Testis (tissue), 2 donors: ENCODE measurements at regions not wholly inside any gene's neighbourhood (a gene's known extent, or its start where the extent isn't known, plus 50 kb on each side); places are given as distances from the start of the nearest gene placed in this dataset.
"Not testable (repeated sequence)": the region's sequence is repeated elsewhere in the genome, so short reads cannot be mapped to it uniquely, and the experiment has no call there.

Experiments
- DNase-seq: peaks from one replicate; pipeline ENCODE4 v3.0.0-alpha.2; 2019
- H3K27ac ChIP-seq, 2 donors: fragments of 200-600 bp; sonication (generic); one replicate each; pipeline ENCODE4 v1.5.1; 2019
- H3K27me3 ChIP-seq: fragments of 200-600 bp; sonication (generic); one replicate; pipeline ENCODE4 v1.5.1; 2019
- H3K36me3 ChIP-seq: fragments of 200-600 bp; sonication (generic); one replicate; pipeline ENCODE4 v1.5.1; 2017; ENCODE audit warnings: low read depth; ENCODE audit errors: missing control alignments
- H3K4me1 ChIP-seq: fragments of 200-600 bp; sonication (generic); one replicate; pipeline ENCODE4 v1.5.1; 2019
- H3K4me3 ChIP-seq, 2 donors: fragments of 200-600 bp; sonication (generic); one replicate each; pipeline ENCODE4 v1.5.1; 2017 to 2019
- H3K9me3 ChIP-seq: fragments of 200-600 bp; sonication (generic); one replicate; pipeline ENCODE4 v1.5.1; 2017
- CTCF ChIP-seq, 3 experiments: fragments of 450-650 bp in 2 of 3; fragments of 200-600 bp in 1 of 3; sonication (generic) in 1 of 3; IDR thresholded peaks; one replicate each; pipeline ENCODE4 v1.5.1; 2016 to 2019; ENCODE audit warnings: antibody characterized with exemption in 3 of 3, mild to moderate bottlenecking in 2 of 3, moderate library complexity in 1 of 3
- POLR2A ChIP-seq: fragments of 450-650 bp; IDR thresholded peaks from one replicate; pipeline ENCODE4 v1.6.1; 2017; ENCODE audit warnings: antibody characterized with exemption, mild to moderate bottlenecking, moderate library complexity
- WGBS, 2 donors: methylation state at CpG; one replicate each; pipeline ENCODE4 v1.1.5; 2018; 5-methylcytosine and 5-hydroxymethylcytosine counted together
- intact Hi-C: fragments of 100-400 bp; cut with DNase I; formaldehyde crosslinking; loops from one replicate; pipeline ENCODE4 v1.15.1; 2023; ENCODE audit warnings: low total_unique reads

- Histone ChIP-seq H3K27ac (peak overlapping the region; percentile 31 to 83), H3K9me3 (no peaks in the 10 kb centered on the region), H3K27me3 (no peaks in the 10 kb centered on the region), H3K36me3 (no peaks in the 10 kb centered on the region), H3K4me3 (no peak overlapping the region), H3K4me1 (peaks cover 15% of the 10 kb centered on the region)
- intact Hi-C loops = no loop called here
- DNase-seq = no peak
- TF ChIP-seq CTCF (IDR thresholded peaks at IDR 0.05) (no peak), POLR2A (no peak)
- 9 to 17% methylated on average over 7 of the region's 7 CpGs for WGBS, 2 donors
These were observed 204.2 kb downstream of the BCAS1 start for GRCh38 chr20:53865901-53866793.

DNA sequence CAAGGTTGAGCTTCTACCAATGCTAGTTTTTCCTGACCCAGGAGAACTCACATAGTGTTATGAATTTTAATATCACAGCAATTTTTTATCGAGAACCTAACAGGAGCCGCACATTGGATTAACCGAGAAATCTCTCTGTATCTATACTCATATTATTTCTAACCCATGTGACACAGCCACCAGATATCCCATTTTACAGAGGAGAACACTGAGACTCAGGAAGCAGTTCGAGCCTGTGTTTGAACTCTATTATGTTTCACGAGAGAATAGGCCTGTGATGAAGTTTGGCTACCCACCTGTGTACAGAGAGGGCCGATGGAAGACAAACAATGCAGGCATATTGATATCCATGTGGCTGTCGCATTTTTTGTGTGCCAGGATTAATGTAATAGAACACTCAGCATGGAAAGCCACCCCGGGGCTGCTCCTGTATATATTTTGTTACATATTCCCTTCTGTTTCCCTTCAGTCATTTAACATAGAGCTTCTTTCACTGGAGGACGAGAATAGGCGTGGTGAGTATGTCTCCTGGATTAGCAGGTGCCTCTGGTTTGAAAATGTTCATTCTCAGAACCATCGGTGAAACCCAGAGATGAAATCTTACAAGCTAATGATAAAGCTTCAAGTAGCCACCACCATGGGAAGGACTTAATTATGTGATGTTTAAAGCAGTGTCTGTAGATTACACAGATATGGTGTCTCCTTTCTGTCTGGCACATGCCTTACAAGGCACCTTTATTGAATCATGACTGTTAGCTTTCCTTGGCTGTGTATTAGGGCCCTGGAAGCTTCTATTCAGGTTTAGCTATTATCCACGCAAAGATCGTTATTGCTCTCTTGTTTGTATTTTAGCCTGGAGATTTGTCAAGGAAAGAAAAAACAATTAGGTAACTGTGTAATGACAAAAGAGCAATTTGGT, 205.4 kb downstream of the BCAS1 start:
- H3K4me3 ChIP-seq, DNase-seq, H3K27me3 ChIP-seq, H3K36me3 ChIP-seq, intact Hi-C loops, H3K9me3 ChIP-seq: not testable (repeated sequence)
- Histone ChIP-seq H3K4me1 (peaks cover 15% of the 10 kb centered on the region), H3K27ac (peak overlapping the region in 1 of 2 donors; percentile 83)
- WGBS, 2 donors = 50 to 64% methylated on average over 13 of the region's 13 CpGs

GRCh38 chr20:53863923-53864641, 206.3 kb downstream of the BCAS1 start:
- DNase-seq, intact Hi-C loops, H3K9me3 ChIP-seq, H3K36me3 ChIP-seq, H3K4me3 ChIP-seq, H3K27ac ChIP-seq, H3K27me3 ChIP-seq: not testable (repeated sequence)
- WGBS, 2 donors = 32 to 38% methylated on average over 10 of the region's 10 CpGs
- peaks cover 15% of the 10 kb centered on the region for H3K4me1 ChIP-seq

DNA sequence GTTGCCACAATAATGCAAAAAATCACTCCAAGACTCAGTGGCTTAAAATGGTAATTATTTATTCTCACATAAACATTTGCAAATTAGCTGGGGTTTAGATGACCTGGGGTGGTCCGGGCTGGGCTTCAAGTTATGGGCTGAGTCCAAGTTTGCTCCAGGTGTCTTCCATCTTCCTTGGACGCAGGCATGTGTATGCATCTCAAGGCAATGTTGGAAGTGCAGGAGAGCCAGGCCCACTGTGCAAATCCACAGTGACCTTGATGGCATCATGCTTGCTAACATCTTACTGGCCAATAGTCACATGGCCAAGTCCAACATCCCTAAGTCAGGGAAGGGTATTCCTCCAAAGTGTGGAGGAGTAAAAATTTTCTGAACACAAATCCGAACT, 206.9 kb downstream of the BCAS1 start:
- DNase-seq, H3K36me3 ChIP-seq, H3K27ac ChIP-seq, H3K4me3 ChIP-seq, intact Hi-C loops, H3K9me3 ChIP-seq, H3K27me3 ChIP-seq: not testable (repeated sequence)
- peaks cover 15% of the 10 kb centered on the region for H3K4me1 ChIP-seq
- WGBS, 2 donors = 45 to 51% methylated on average over 3 of the region's 3 CpGs

DNA sequence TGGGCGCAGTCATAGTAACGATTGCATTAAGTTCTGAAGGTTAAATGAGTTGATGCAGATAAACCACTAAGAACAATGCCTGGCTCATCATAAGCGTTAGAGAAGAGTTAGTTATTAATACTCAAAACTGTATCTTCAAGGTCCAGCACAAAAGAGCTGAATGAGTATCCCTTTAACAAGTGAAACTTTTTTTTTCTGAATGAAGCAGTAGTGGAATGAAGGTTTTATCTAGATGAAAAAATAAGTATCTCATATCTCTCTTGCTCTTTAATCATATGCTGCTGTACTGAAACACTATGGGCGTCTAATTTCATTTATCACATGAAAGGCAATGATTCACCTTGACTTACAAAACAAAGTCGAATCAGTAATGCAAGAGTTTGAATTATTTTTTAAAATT, 207.4 kb downstream of the BCAS1 start:
- H3K27ac ChIP-seq, H3K4me3 ChIP-seq, intact Hi-C loops, H3K36me3 ChIP-seq, DNase-seq, H3K9me3 ChIP-seq, H3K27me3 ChIP-seq: not testable (repeated sequence)
- WGBS, 2 donors = 76 to 87% methylated on average over 5 of the region's 5 CpGs
- peaks cover 18% of the 10 kb centered on the region for H3K4me1 ChIP-seq

- H3K9me3 ChIP-seq, H3K4me3 ChIP-seq, H3K36me3 ChIP-seq, H3K27me3 ChIP-seq, DNase-seq, intact Hi-C loops, H3K27ac ChIP-seq: not testable (repeated sequence)
- H3K4me1 ChIP-seq = peaks cover 23% of the 10 kb centered on the region
- 93 to 100% methylated on average over 4 of the region's 4 CpGs for WGBS, 2 donors
These were observed 207.9 kb downstream of the BCAS1 start for GRCh38 chr20:53862490-53862889.

DNA sequence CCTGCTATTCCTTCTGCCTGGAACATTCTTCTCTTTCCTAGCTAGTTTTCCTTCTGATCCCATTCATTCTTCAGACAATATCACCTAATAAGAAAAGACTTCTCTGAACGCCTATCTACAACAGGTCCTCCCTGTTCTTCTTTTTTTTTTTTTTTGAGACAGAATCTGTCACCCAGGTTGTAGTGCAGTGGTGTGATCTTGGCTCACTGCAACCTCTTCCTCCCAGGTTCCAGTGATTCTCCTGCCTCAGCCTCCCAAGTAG, 208.3 kb downstream of the BCAS1 start:
- 78 to 87% methylated on average over 1 of the region's 1 CpG for WGBS, 2 donors
- H3K36me3 ChIP-seq, H3K27me3 ChIP-seq, H3K27ac ChIP-seq, DNase-seq, H3K4me3 ChIP-seq, intact Hi-C loops, H3K9me3 ChIP-seq: not testable (repeated sequence)
- peaks cover 21% of the 10 kb centered on the region for H3K4me1 ChIP-seq
